Activated CD8-positive, alpha-beta T cell treated with anti-CD3 and anti-CD28 coated beads, Interleukin-2, amount 10 ng/mL, durations not matched to agents 7 days and 5 days (primary cell): ENCODE measurements at regions not wholly inside any gene's neighbourhood (a gene's known extent, or its start where the extent isn't known, plus 50 kb on each side); places are given as distances from the start of the nearest gene placed in this dataset.
"Not testable (repeated sequence)": the region's sequence is repeated elsewhere in the genome, so short reads cannot be mapped to it uniquely, and the experiment has no call there.

ENCODE experiments used
- ATAC-seq: fragments of 150-1000 bp; cut with Tn5 transposase; one replicate; pipeline ENCODE4 v1.10.0; 2021; ENCODE audit warnings: moderate library complexity
- CTCF ChIA-PET: fragments of 350-600 bp; sonication (Branson Sonifier 250); formaldehyde crosslinking; loops from one replicate; lab custom pipeline; 2021; ENCODE audit warnings: antibody characterized with exemption; lab: Charles Lee
- POLR2A ChIA-PET: fragments of 350-600 bp; sonication (Branson Sonifier 250); formaldehyde crosslinking; loops from one replicate; lab custom pipeline; 2021; ENCODE audit warnings: antibody characterized with exemption; lab: Charles Lee
- DNase-seq: peaks from one replicate; pipeline ENCODE4 v3.0.0-alpha.2; 2020
- H3K27ac Mint-ChIP-seq: one replicate; pipeline ENCODE4 v1.8.0; 2021; ENCODE audit warnings: mild to moderate bottlenecking, mixed read lengths
- H3K27me3 Mint-ChIP-seq: one replicate; pipeline ENCODE4 v1.8.0; 2021; ENCODE audit warnings: low read depth, mixed read lengths
- H3K36me3 Mint-ChIP-seq: one replicate; pipeline ENCODE4 v1.8.0; 2021; ENCODE audit warnings: low read depth, mixed read lengths
- H3K4me1 Mint-ChIP-seq: one replicate; pipeline ENCODE4 v1.8.0; 2021; ENCODE audit warnings: low read depth, mixed read lengths
- H3K4me3 Mint-ChIP-seq: one replicate; pipeline ENCODE4 v1.8.0; 2021; ENCODE audit warnings: mild to moderate bottlenecking, mixed read lengths
- H3K9me3 Mint-ChIP-seq: one replicate; pipeline ENCODE4 v1.8.0; 2022; ENCODE audit warnings: mixed read lengths; ENCODE audit not compliant: insufficient read depth

GRCh38 chr11:106152013-106152412 lies 74.6 kb downstream of the AASDHPPT start:
- Mint-ChIP-seq H3K27ac (no peak overlapping the region), H3K4me3 (no peak overlapping the region), H3K4me1 (no peaks in the 10 kb centered on the region), H3K36me3 (no peaks in the 10 kb centered on the region), H3K9me3 (no peaks in the 10 kb centered on the region), H3K27me3 (peaks cover 2% of the 10 kb centered on the region)
- POLR2A ChIA-PET, result no interaction called here
- CTCF ChIA-PET, result no interaction called here
- DNase-seq, result no peak
- ATAC-seq, result no peak

GRCh38 chr11:106152824-106153223 lies 75.4 kb downstream of the AASDHPPT start:
- ChIA-PET CTCF (no interaction called here), POLR2A (no interaction called here)
- DNase-seq, result no peak
- ATAC-seq, result no peak
- Mint-ChIP-seq H3K27ac (no peak overlapping the region), H3K27me3 (peaks cover 2% of the 10 kb centered on the region), H3K4me3 (no peak overlapping the region), H3K4me1 (no peaks in the 10 kb centered on the region), H3K36me3 (no peaks in the 10 kb centered on the region), H3K9me3 (no peaks in the 10 kb centered on the region)

GRCh38 chr11:106156290-106156937 lies 79.0 kb downstream of the AASDHPPT start:
- POLR2A ChIA-PET, result no interaction called here
- Mint-ChIP-seq H3K27ac (no peak overlapping the region), H3K9me3 (no peaks in the 10 kb centered on the region)

GRCh38 chr11:106158406-106158805 lies 80.9 kb downstream of the AASDHPPT start:
- Mint-ChIP-seq H3K36me3 (no peaks in the 10 kb centered on the region), H3K9me3 (no peaks in the 10 kb centered on the region), H3K27ac (no peak overlapping the region), H3K4me3 (no peak overlapping the region), H3K4me1 (peaks cover 4% of the 10 kb centered on the region), H3K27me3 (no peaks in the 10 kb centered on the region)
- ChIA-PET POLR2A (no interaction called here), CTCF (no interaction called here)
- DNase-seq (no peak), ATAC-seq (no peak)

More at GRCh38 chr11:106156290-106156937, 79.0 kb downstream of the AASDHPPT start:
- Mint-ChIP-seq H3K27me3 (no peaks in the 10 kb centered on the region), H3K4me3 (no peak overlapping the region), H3K36me3 (no peaks in the 10 kb centered on the region), H3K4me1 (peaks cover 4% of the 10 kb centered on the region)
- ATAC-seq (no peak), DNase-seq (no peak)
- CTCF ChIA-PET, result interaction anchor here (0.7 to 1.5 kb wide), 4 partner anchors 28 to 1255 kb away, joined by 3 to 4 read pairs (median 3); no protein-coding TSS in a partner anchor

- Mint-ChIP-seq H3K27ac (no peak overlapping the region), H3K27me3 (no peaks in the 10 kb centered on the region), H3K9me3 (no peaks in the 10 kb centered on the region), H3K4me3 (no peak overlapping the region), H3K4me1 (peaks cover 4% of the 10 kb centered on the region), H3K36me3 (no peaks in the 10 kb centered on the region)
- DNase-seq, result no peak
- ChIA-PET CTCF (no interaction called here), POLR2A (no interaction called here)
- ATAC-seq, result no peak
These were observed 82.4 kb downstream of the AASDHPPT start for GRCh38 chr11:106159836-106160235.

GRCh38 chr11:106160494-106160893 lies 83.0 kb downstream of the AASDHPPT start:
- H3K36me3 Mint-ChIP-seq, result no peaks in the 10 kb centered on the region
- peaks cover 4% of the 10 kb centered on the region for H3K4me1 Mint-ChIP-seq
- no peak overlapping the region for H3K4me3 Mint-ChIP-seq
- ChIA-PET POLR2A (no interaction called here), CTCF (no interaction called here)
- DNase-seq, result no peak
- no peaks in the 10 kb centered on the region for H3K27me3 Mint-ChIP-seq
- H3K9me3 Mint-ChIP-seq, result no peaks in the 10 kb centered on the region
- no peak overlapping the region for H3K27ac Mint-ChIP-seq
- no peak for ATAC-seq

GRCh38 chr11:106161775-106162634 lies 84.5 kb downstream of the AASDHPPT start:
- H3K4me3 Mint-ChIP-seq, result no peak overlapping the region
- H3K27me3 Mint-ChIP-seq, result no peaks in the 10 kb centered on the region
- ChIA-PET POLR2A (no interaction called here), CTCF (no interaction called here)
- ATAC-seq (no peak), DNase-seq (no peak)
- no peak overlapping the region for H3K27ac Mint-ChIP-seq
- H3K9me3 Mint-ChIP-seq, result no peaks in the 10 kb centered on the region
- peaks cover 4% of the 10 kb centered on the region for H3K4me1 Mint-ChIP-seq
- H3K36me3 Mint-ChIP-seq, result no peaks in the 10 kb centered on the region

- Mint-ChIP-seq H3K9me3 (no peaks in the 10 kb centered on the region), H3K27ac (no peak overlapping the region), H3K4me1 (no peaks in the 10 kb centered on the region), H3K27me3 (no peaks in the 10 kb centered on the region), H3K4me3 (no peak overlapping the region), H3K36me3 (no peaks in the 10 kb centered on the region)
- ATAC-seq, result no peak
- ChIA-PET CTCF (no interaction called here), POLR2A (no interaction called here)
- no peak for DNase-seq
These were observed 89.6 kb downstream of the AASDHPPT start for GRCh38 chr11:106167085-106167484.

- Mint-ChIP-seq H3K4me1 (no peaks in the 10 kb centered on the region), H3K27me3 (no peaks in the 10 kb centered on the region), H3K36me3 (no peaks in the 10 kb centered on the region), H3K9me3 (no peaks in the 10 kb centered on the region), H3K27ac (no peak overlapping the region), H3K4me3 (no peak overlapping the region)
- ChIA-PET POLR2A (no interaction called here), CTCF (no interaction called here)
- no peak for DNase-seq
- ATAC-seq, result no peak
These were observed 95.0 kb downstream of the AASDHPPT start for GRCh38 chr11:106172386-106172991.

- ChIA-PET CTCF (no interaction called here), POLR2A (no interaction called here)
- ATAC-seq (no peak), DNase-seq (no peak)
- H3K27me3 Mint-ChIP-seq, result no peaks in the 10 kb centered on the region
- no peaks in the 10 kb centered on the region for H3K36me3 Mint-ChIP-seq
- no peaks in the 10 kb centered on the region for H3K9me3 Mint-ChIP-seq
- no peak overlapping the region for H3K4me3 Mint-ChIP-seq
- no peak overlapping the region for H3K27ac Mint-ChIP-seq
- H3K4me1 Mint-ChIP-seq, result no peaks in the 10 kb centered on the region
These were observed 95.8 kb downstream of the AASDHPPT start for GRCh38 chr11:106173291-106173690.

- H3K9me3 Mint-ChIP-seq, H3K27me3 Mint-ChIP-seq, POLR2A ChIA-PET, H3K4me1 Mint-ChIP-seq, H3K27ac Mint-ChIP-seq, CTCF ChIA-PET, ATAC-seq, DNase-seq, H3K4me3 Mint-ChIP-seq, H3K36me3 Mint-ChIP-seq: not testable (repeated sequence)
These were observed 96.5 kb downstream of the AASDHPPT start for GRCh38 chr11:106174003-106174402.

- Mint-ChIP-seq H3K4me1 (no peaks in the 10 kb centered on the region), H3K36me3 (no peaks in the 10 kb centered on the region), H3K9me3 (peaks cover 6% of the 10 kb centered on the region), H3K4me3 (no peak overlapping the region), H3K27me3 (no peaks in the 10 kb centered on the region), H3K27ac (no peak overlapping the region)
- DNase-seq (no peak), ATAC-seq (no peak)
- POLR2A ChIA-PET, result no interaction called here
- CTCF ChIA-PET, result no interaction called here
These were observed 99.4 kb downstream of the AASDHPPT start for GRCh38 chr11:106176817-106177216.
